ENCODE measurements at regions not wholly inside any gene's neighbourhood (a gene's known extent, or its start where the extent isn't known, plus 50 kb on each side); places are given as distances from the start of the nearest gene placed in this dataset.

DNA sequence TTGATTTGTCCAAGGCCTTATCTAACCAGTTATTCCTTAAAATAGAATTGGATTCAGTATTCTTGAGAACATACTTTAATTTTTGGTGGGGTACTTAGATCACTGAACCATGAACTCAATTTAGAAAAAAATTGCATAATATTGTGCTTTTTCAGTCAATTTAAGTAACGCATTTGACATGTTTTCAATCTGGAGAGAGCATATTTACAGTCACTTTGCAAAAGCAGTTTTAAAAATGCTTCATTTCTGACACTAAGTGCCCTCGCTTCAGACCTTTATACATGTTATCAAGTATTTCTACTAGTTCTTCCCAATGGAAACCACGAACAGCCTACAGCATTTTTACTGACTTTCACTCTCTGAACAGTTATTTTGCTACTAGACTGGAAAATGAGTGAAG lies 257.1 kb upstream of the NDST4 start:
- Histone ChIP-seq H4K20me1 (ENCODE audit: insufficient read depth) (no peaks in the 10 kb centered on the region), H3F3A (ENCODE audit: insufficient read depth) (no peaks in the 10 kb centered on the region), H3K27me3 (replicated peaks; ENCODE audit: insufficient read depth) (no peaks in the 10 kb centered on the region), H3K4me1 (ENCODE audit: insufficient read depth) (no peaks in the 10 kb centered on the region), H3K4me2 (ENCODE audit: unreplicated experiment) (no peak overlapping the region), H3K36me3 (ENCODE audit: low read depth) (no peaks in the 10 kb centered on the region), H3K9me2 (ENCODE audit: insufficient read depth) (no peaks in the 10 kb centered on the region), H3K27ac (no peak overlapping the region), H3K9ac (no peak overlapping the region), H3K9me3 (ENCODE audit: low read depth) (no peaks in the 10 kb centered on the region), H2AFZ (peak overlapping the region; percentile 30; the same call in 1 of the 2 replicates), H3K4me3 (no peak overlapping the region), H3K79me2 (ENCODE audit: insufficient read depth) (no peaks in the 10 kb centered on the region)
- in situ Hi-C loops (cut with MboI) = no loop called here
- DNase-seq = no peak
- no peak for TF ChIP-seq EZH2phosphoT487 (IDR thresholded peaks at IDR 0.05; ENCODE audit: insufficient read depth, low read depth)
- no peak for TF ChIP-seq EZH2 (IDR thresholded peaks at IDR 0.05; ENCODE audit: insufficient read depth, poor library complexity, severe bottlenecking)
- 26 to 32% methylated on average over 3 of the region's 3 CpGs for WGBS, 2 experiments (ENCODE audit: low coverage in 1 of 2, low lambda C conversion rate in 2 of 2, missing lambda C conversion rate in 2 of 2)

GRCh38 chr4:115370012-115370411 lies 256.6 kb upstream of the NDST4 start:
- in situ Hi-C loops (cut with MboI) = no loop called here
- TF ChIP-seq EZH2 (IDR thresholded peaks at IDR 0.05; ENCODE audit: insufficient read depth, poor library complexity, severe bottlenecking) (no peak), EZH2phosphoT487 (IDR thresholded peaks at IDR 0.05; ENCODE audit: insufficient read depth, low read depth) (no peak)
- Histone ChIP-seq H3K27me3 (replicated peaks; ENCODE audit: insufficient read depth) (no peaks in the 10 kb centered on the region), H3K79me2 (ENCODE audit: insufficient read depth) (no peaks in the 10 kb centered on the region), H3K36me3 (ENCODE audit: low read depth) (no peaks in the 10 kb centered on the region), H3K9ac (no peak overlapping the region), H3K4me2 (ENCODE audit: unreplicated experiment) (no peak overlapping the region), H3K4me1 (ENCODE audit: insufficient read depth) (no peaks in the 10 kb centered on the region), H3F3A (ENCODE audit: insufficient read depth) (no peaks in the 10 kb centered on the region), H4K20me1 (ENCODE audit: insufficient read depth) (no peaks in the 10 kb centered on the region), H3K9me2 (ENCODE audit: insufficient read depth) (no peaks in the 10 kb centered on the region), H3K27ac (no peak overlapping the region), H3K9me3 (ENCODE audit: low read depth) (no peaks in the 10 kb centered on the region), H2AFZ (no peak overlapping the region), H3K4me3 (no peak overlapping the region)
- 93 to 96% methylated on average over 3 of the region's 3 CpGs for WGBS, 2 experiments (ENCODE audit: low coverage in 1 of 2, low lambda C conversion rate in 2 of 2, missing lambda C conversion rate in 2 of 2)
- DNase-seq = no peak

- no peak overlapping the region for H3K9ac ChIP-seq
- no peaks in the 10 kb centered on the region for H3K79me2 ChIP-seq (ENCODE audit: insufficient read depth)
- 77 to 81% methylated on average over 4 of the region's 4 CpGs for WGBS, 2 experiments (ENCODE audit: low coverage in 1 of 2, low lambda C conversion rate in 2 of 2, missing lambda C conversion rate in 2 of 2)
- no peak overlapping the region for H2AFZ ChIP-seq
- no peaks in the 10 kb centered on the region for H3K36me3 ChIP-seq (ENCODE audit: low read depth)
- no peak overlapping the region for H3K27ac ChIP-seq
- peaks cover 10% of the 10 kb centered on the region for H3K4me1 ChIP-seq (ENCODE audit: insufficient read depth)
- no peaks in the 10 kb centered on the region for H3K9me2 ChIP-seq (ENCODE audit: insufficient read depth)
- no peak for TF ChIP-seq EZH2 (IDR thresholded peaks at IDR 0.05; ENCODE audit: insufficient read depth, poor library complexity, severe bottlenecking)
- TF ChIP-seq EZH2phosphoT487 (IDR thresholded peaks at IDR 0.05; ENCODE audit: insufficient read depth, low read depth) = no peak
- no peaks in the 10 kb centered on the region for H3F3A ChIP-seq (ENCODE audit: insufficient read depth)
- no peaks in the 10 kb centered on the region for H3K27me3 ChIP-seq (replicated peaks; ENCODE audit: insufficient read depth)
- no peaks in the 10 kb centered on the region for H3K9me3 ChIP-seq (ENCODE audit: low read depth)
- in situ Hi-C loops (cut with MboI) = no loop called here
- no peak overlapping the region for H3K4me3 ChIP-seq
- no peaks in the 10 kb centered on the region for H4K20me1 ChIP-seq (ENCODE audit: insufficient read depth)
- H3K4me2 ChIP-seq (ENCODE audit: unreplicated experiment) = no peak overlapping the region
- DNase-seq = no peak
Observed at GRCh38 chr4:115366390-115366789, 253.0 kb upstream of the NDST4 start.

DNA sequence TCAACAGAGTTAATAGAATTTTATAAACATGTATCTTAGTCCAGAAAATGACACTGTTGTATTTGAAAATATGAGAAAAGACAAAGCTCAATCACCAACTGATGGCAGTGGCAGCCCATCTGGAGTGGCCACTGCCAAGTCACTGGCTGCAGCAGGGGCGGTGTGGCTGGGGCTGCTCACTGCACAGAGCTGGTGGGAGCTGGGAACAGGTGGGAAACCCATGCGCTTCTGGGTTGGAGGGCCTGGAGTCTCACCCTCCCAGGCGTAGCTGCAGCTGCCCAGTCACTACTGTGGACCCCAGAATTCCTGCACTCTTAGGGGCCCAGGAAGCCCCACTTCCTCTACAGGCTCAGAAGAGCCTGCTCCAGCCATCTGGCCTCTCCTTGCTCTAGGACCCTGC lies 251.8 kb upstream of the NDST4 start:
- no peak for DNase-seq
- Histone ChIP-seq H3K4me2 (ENCODE audit: unreplicated experiment) (no peak overlapping the region), H2AFZ (no peak overlapping the region), H3K9me3 (ENCODE audit: low read depth) (no peaks in the 10 kb centered on the region), H3K79me2 (ENCODE audit: insufficient read depth) (no peaks in the 10 kb centered on the region), H3K36me3 (ENCODE audit: low read depth) (no peaks in the 10 kb centered on the region), H3K27ac (no peak overlapping the region), H3F3A (ENCODE audit: insufficient read depth) (no peaks in the 10 kb centered on the region), H3K27me3 (replicated peaks; ENCODE audit: insufficient read depth) (no peaks in the 10 kb centered on the region), H4K20me1 (ENCODE audit: insufficient read depth) (no peaks in the 10 kb centered on the region), H3K9ac (no peak overlapping the region), H3K4me3 (no peak overlapping the region), H3K9me2 (ENCODE audit: insufficient read depth) (no peaks in the 10 kb centered on the region), H3K4me1 (ENCODE audit: insufficient read depth) (peaks cover 22% of the 10 kb centered on the region)
- in situ Hi-C loops (cut with MboI) = no loop called here
- TF ChIP-seq EZH2phosphoT487 (IDR thresholded peaks at IDR 0.05; ENCODE audit: insufficient read depth, low read depth) (no peak), EZH2 (IDR thresholded peaks at IDR 0.05; ENCODE audit: insufficient read depth, poor library complexity, severe bottlenecking) (no peak)
- 53 to 70% methylated on average over 3 of the region's 3 CpGs for WGBS, 2 experiments (ENCODE audit: low coverage in 1 of 2, low lambda C conversion rate in 2 of 2, missing lambda C conversion rate in 2 of 2)

GRCh38 chr4:115361781-115362180 lies 248.4 kb upstream of the NDST4 start:
- Histone ChIP-seq H3K9ac (no peak overlapping the region), H3K36me3 (ENCODE audit: low read depth) (no peaks in the 10 kb centered on the region), H3K9me3 (ENCODE audit: low read depth) (no peaks in the 10 kb centered on the region), H3K4me1 (ENCODE audit: insufficient read depth) (peaks cover 25% of the 10 kb centered on the region), H3K4me2 (ENCODE audit: unreplicated experiment) (no peak overlapping the region), H3K27ac (no peak overlapping the region), H3K4me3 (no peak overlapping the region), H2AFZ (no peak overlapping the region), H3F3A (ENCODE audit: insufficient read depth) (no peaks in the 10 kb centered on the region), H4K20me1 (ENCODE audit: insufficient read depth) (no peaks in the 10 kb centered on the region), H3K79me2 (ENCODE audit: insufficient read depth) (no peaks in the 10 kb centered on the region), H3K9me2 (ENCODE audit: insufficient read depth) (no peaks in the 10 kb centered on the region), H3K27me3 (replicated peaks; ENCODE audit: insufficient read depth) (no peaks in the 10 kb centered on the region)
- in situ Hi-C loops (cut with MboI) = no loop called here
- DNase-seq = peak; percentile 57
- TF ChIP-seq EZH2phosphoT487 (IDR thresholded peaks at IDR 0.05; ENCODE audit: insufficient read depth, low read depth) = no peak
- TF ChIP-seq EZH2 (IDR thresholded peaks at IDR 0.05; ENCODE audit: insufficient read depth, poor library complexity, severe bottlenecking) = no peak

Data from GM23248 (cell line).